Body of pancreas (tissue), 4 donors: ENCODE measurements at regions not wholly inside any gene's neighbourhood (a gene's known extent, or its start where the extent isn't known, plus 50 kb on each side); places are given as distances from the start of the nearest gene placed in this dataset.

Experiments used
- ATAC-seq: fragments of 150-250 bp; one replicate; pipeline ENCODE4 v1.9.1; 2016
- DNase-seq, 4 donors: peaks; one replicate each; pipeline ENCODE4 v3.0.0-alpha.2; 2019
- H3K27ac ChIP-seq, 4 donors: fragments of 200-600 bp; sonication (generic); 1 replicate in 3 of 4; 2 replicates in 1 of 4; pipeline versions ENCODE4 v1.5.1 to v1.6.1; 2016 to 2019; ENCODE audit warnings: mild to moderate bottlenecking in 1 of 4, mixed read lengths in 1 of 4, moderate library complexity in 1 of 4
- H3K27me3 ChIP-seq, 2 donors: fragments of 200-600 bp; sonication (generic); one replicate each; pipeline ENCODE4 v1.6.0; 2016; ENCODE audit warnings: mild to moderate bottlenecking in 1 of 2
- H3K36me3 ChIP-seq, 2 donors: fragments of 200-600 bp; sonication (generic); replicated peaks in 1 of 2; 2 replicates each; pipeline ENCODE4 v1.5.1; 2016; ENCODE audit warnings: low read depth in 2 of 2; ENCODE audit not compliant: insufficient read depth in 1 of 2
- H3K4me1 ChIP-seq: fragments of 200-600 bp; sonication (generic); one replicate; pipeline ENCODE4 v1.6.0; 2016
- H3K4me3 ChIP-seq, 2 donors: fragments of 200-600 bp; sonication (generic); 1 replicate in 1 of 2; 2 replicates in 1 of 2; pipeline ENCODE4 v1.5.1; 2016 to 2019
- H3K9me3 ChIP-seq, 3 donors: fragments of 200-600 bp; sonication (generic); 1 replicate in 2 of 3; 2 replicates in 1 of 3; pipeline ENCODE4 v1.5.1; 2016
- CTCF ChIP-seq, 7 experiments: fragments of 450-650 bp in 4 of 7; fragments of 200-600 bp in 3 of 7; sonication (generic) in 3 of 7; IDR thresholded peaks; one replicate each; pipeline ENCODE4 v1.5.1; 2016 to 2019; ENCODE audit warnings: antibody characterized with exemption in 7 of 7
- POLR2A ChIP-seq, 3 donors: fragments of 450-650 bp; IDR thresholded peaks; one replicate each; pipeline ENCODE4 v1.6.1; 2016; ENCODE audit warnings: antibody characterized with exemption in 3 of 3, mild to moderate bottlenecking in 2 of 3
- WGBS, 2 donors: methylation state at CpG; one replicate each; pipeline ENCODE4 v1.1.5; 2017; 5-methylcytosine and 5-hydroxymethylcytosine counted together
- intact Hi-C: fragments of 100-400 bp; cut with DNase I; formaldehyde crosslinking; loops from one replicate; pipeline ENCODE4 v1.15.1; 2023

GRCh38 chr9:126125992-126126409 is 200.6 kb upstream of the MVB12B start:
- H3K27ac ChIP-seq, result no peak overlapping the region
- ATAC-seq (no peak), DNase-seq (no peak)
- TF ChIP-seq POLR2A (IDR thresholded peaks at IDR 0.05) (no peak), CTCF (IDR thresholded peaks at IDR 0.05) (no peak)
- no peaks in the 10 kb centered on the region for H3K9me3 ChIP-seq
- H3K4me3 ChIP-seq, result no peak overlapping the region
- H3K36me3 ChIP-seq, result no peaks in the 10 kb centered on the region
- H3K27me3 ChIP-seq, result no peaks in the 10 kb centered on the region
- H3K4me1 ChIP-seq, result no peaks in the 10 kb centered on the region
- WGBS, 2 donors, result 56 to 71% methylated on average over 3 to 4 of the region's 4 CpGs
- intact Hi-C loops, result no loop called here

- no peak for DNase-seq
- H3K4me1 ChIP-seq, result no peaks in the 10 kb centered on the region
- no peak overlapping the region for H3K27ac ChIP-seq
- no peaks in the 10 kb centered on the region for H3K27me3 ChIP-seq
- no peak overlapping the region for H3K4me3 ChIP-seq
- no peak for TF ChIP-seq POLR2A (IDR thresholded peaks at IDR 0.05)
- no peak for TF ChIP-seq CTCF (IDR thresholded peaks at IDR 0.05)
- intact Hi-C loops, result no loop called here
- 63 to 72% methylated on average over 5 of the region's 5 CpGs for WGBS, 2 donors
- no peaks in the 10 kb centered on the region for H3K36me3 ChIP-seq
- no peaks in the 10 kb centered on the region for H3K9me3 ChIP-seq
- ATAC-seq, result no peak
Measured at GRCh38 chr9:126126807-126127206, 199.8 kb upstream of the MVB12B start.

- Histone ChIP-seq H3K27ac (no peak overlapping the region), H3K36me3 (no peaks in the 10 kb centered on the region), H3K9me3 (no peaks in the 10 kb centered on the region), H3K27me3 (no peaks in the 10 kb centered on the region), H3K4me3 (no peak overlapping the region), H3K4me1 (no peaks in the 10 kb centered on the region)
- ATAC-seq (no peak), DNase-seq (no peak)
- WGBS, 2 donors, result 47 to 61% methylated on average over 5 of the region's 5 CpGs
- intact Hi-C loops, result no loop called here
- TF ChIP-seq POLR2A (IDR thresholded peaks at IDR 0.05) (no peak), CTCF (IDR thresholded peaks at IDR 0.05) (no peak)
Measured at GRCh38 chr9:126127591-126127990, 199.0 kb upstream of the MVB12B start.

GRCh38 chr9:126128494-126129142 is 198.0 kb upstream of the MVB12B start:
- Histone ChIP-seq H3K36me3 (no peaks in the 10 kb centered on the region), H3K9me3 (no peaks in the 10 kb centered on the region), H3K27me3 (no peaks in the 10 kb centered on the region), H3K27ac (no peak overlapping the region), H3K4me1 (no peaks in the 10 kb centered on the region), H3K4me3 (no peak overlapping the region)
- no peak for TF ChIP-seq POLR2A (IDR thresholded peaks at IDR 0.05)
- no peak for TF ChIP-seq CTCF (IDR thresholded peaks at IDR 0.05)
- DNase-seq (no peak), ATAC-seq (no peak)
- intact Hi-C loops, result no loop called here
- 71 to 76% methylated on average over 14 of the region's 14 CpGs for WGBS, 2 donors
